ENCODE measurements at regions not wholly inside any gene's neighbourhood (a gene's known extent, or its start where the extent isn't known, plus 50 kb on each side); places are given as distances from the start of the nearest gene placed in this dataset.

DNA sequence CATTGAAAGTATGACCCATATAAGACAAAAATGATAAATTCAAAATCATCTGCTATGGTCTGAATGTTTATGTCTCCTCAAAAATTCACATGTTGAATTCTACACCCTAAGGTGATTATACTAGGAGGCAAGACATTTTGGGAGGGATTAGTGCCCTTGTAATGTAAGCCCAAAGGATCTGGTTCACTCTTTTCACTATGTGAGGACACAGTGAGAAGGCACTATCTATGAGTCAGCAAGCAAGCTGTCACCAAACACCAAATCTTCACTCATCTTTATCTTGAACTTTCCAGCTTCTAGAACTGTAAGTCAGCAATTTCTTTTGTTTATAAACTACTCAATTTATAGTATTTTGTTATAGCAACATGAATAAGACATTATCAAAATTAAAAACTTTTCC is 284.7 kb upstream of the ZC3H15 start:
- intact Hi-C loops (cut with DNase I), result no loop called here
- H3K4me3 ChIP-seq, result no peak overlapping the region
- H3K27ac ChIP-seq, result no peak overlapping the region
- no peak for TF ChIP-seq CTCF (IDR thresholded peaks at IDR 0.05)
- no peaks in the 10 kb centered on the region for H3K36me3 ChIP-seq
- H3K4me1 ChIP-seq, result no peaks in the 10 kb centered on the region
- no peaks in the 10 kb centered on the region for H3K9me3 ChIP-seq
- H3K27me3 ChIP-seq, result no peaks in the 10 kb centered on the region
- DNase-seq (no peak), ATAC-seq (no peak)

DNA sequence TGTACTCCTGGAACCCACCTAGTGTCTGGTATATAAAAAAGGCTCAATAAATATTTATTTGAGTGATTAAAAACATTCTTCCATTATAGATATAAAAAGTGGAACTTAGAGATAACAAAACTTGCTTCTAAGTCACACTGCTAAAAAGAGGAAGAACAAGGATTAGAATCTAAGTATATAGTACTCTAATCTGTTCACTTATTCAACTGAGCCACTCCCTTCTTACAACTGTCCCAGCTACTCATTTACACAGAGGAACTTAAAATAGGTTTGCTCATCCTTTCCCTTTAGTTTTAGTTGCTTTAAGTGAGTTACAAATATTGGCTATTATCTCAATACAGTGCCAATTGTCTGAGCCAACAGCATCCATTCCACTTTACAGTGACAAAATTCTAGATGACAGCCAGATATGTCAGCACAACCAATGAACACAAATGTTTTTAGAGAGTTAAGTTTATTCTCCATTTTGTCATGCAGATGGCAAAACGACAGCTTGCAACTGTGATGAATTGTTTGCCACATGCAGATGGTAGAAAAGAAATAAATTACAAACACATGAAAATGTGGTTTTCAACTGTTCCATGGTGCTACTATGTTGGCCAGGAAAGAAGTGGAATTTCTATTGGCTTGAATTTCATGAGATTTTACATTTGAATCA is 280.7 kb upstream of the ZC3H15 start:
- no peak overlapping the region for H3K27ac ChIP-seq
- no peak for ATAC-seq
- H3K4me3 ChIP-seq, result no peak overlapping the region
- H3K9me3 ChIP-seq, result no peaks in the 10 kb centered on the region
- DNase-seq, result no peak
- intact Hi-C loops (cut with DNase I), result no loop called here
- no peak for TF ChIP-seq CTCF (IDR thresholded peaks at IDR 0.05)
- H3K4me1 ChIP-seq, result no peaks in the 10 kb centered on the region
- H3K36me3 ChIP-seq, result no peaks in the 10 kb centered on the region
- H3K27me3 ChIP-seq, result no peaks in the 10 kb centered on the region

- DNase-seq (no peak), ATAC-seq (no peak)
- H3K27ac ChIP-seq, result no peak overlapping the region
- intact Hi-C loops (cut with DNase I), result no loop called here
- no peaks in the 10 kb centered on the region for H3K9me3 ChIP-seq
- TF ChIP-seq CTCF (IDR thresholded peaks at IDR 0.05), result no peak
- H3K4me1 ChIP-seq, result no peaks in the 10 kb centered on the region
- no peak overlapping the region for H3K4me3 ChIP-seq
- no peaks in the 10 kb centered on the region for H3K36me3 ChIP-seq
- H3K27me3 ChIP-seq, result no peaks in the 10 kb centered on the region
Observed at GRCh38 chr2:186209532-186209931, 276.5 kb upstream of the ZC3H15 start.

GRCh38 chr2:186220409-186220808 is 265.7 kb upstream of the ZC3H15 start:
- TF ChIP-seq CTCF (IDR thresholded peaks at IDR 0.05), result no peak
- no peaks in the 10 kb centered on the region for H3K36me3 ChIP-seq
- no peaks in the 10 kb centered on the region for H3K4me1 ChIP-seq
- intact Hi-C loops (cut with DNase I), result no loop called here
- no peak overlapping the region for H3K4me3 ChIP-seq
- ATAC-seq, result no peak
- no peak overlapping the region for H3K27ac ChIP-seq
- H3K27me3 ChIP-seq, result no peaks in the 10 kb centered on the region
- peaks cover 0 to 20% of the 10 kb centered on the region in 2 donors for H3K9me3 ChIP-seq
- DNase-seq, result no peak

DNA sequence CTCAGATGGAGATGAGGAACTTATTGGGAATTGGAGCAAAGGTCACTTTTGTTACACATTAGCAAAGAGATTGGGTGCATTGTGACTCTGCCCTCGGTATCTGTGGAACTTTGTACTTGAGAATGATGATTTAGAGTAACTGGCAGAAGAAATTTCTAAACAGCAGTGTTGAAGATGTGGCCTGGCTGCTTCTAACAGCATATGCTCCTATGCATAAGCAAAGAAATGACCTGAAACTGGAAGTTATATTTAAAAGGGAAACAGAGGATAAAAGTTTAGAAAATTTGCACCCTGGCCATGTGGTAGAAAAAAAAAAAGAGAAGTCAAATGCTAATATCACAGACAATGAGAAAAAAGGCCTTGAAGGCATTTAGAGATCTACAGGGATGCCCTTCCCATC is 256.8 kb upstream of the ZC3H15 start:
- no peak for TF ChIP-seq CTCF (IDR thresholded peaks at IDR 0.05)
- no peaks in the 10 kb centered on the region for H3K4me1 ChIP-seq
- no peaks in the 10 kb centered on the region for H3K36me3 ChIP-seq
- no peak overlapping the region for H3K27ac ChIP-seq
- ATAC-seq, result no peak
- intact Hi-C loops (cut with DNase I), result no loop called here
- no peak for DNase-seq
- peaks cover 0 to 71% of the 10 kb centered on the region in 2 donors for H3K9me3 ChIP-seq
- no peak overlapping the region for H3K4me3 ChIP-seq
- no peaks in the 10 kb centered on the region for H3K27me3 ChIP-seq
